NCI-H1092 (cell line): ENCODE measurements at regions not wholly inside any gene's neighbourhood (a gene's known extent, or its start where the extent isn't known, plus 50 kb on each side); places are given as distances from the start of the nearest gene placed in this dataset.
"Not testable (repeated sequence)": the region's sequence is repeated elsewhere in the genome, so short reads cannot be mapped to it uniquely, and the experiment has no call there.

Experiments
- DNase-seq: peaks from one replicate; lab custom pipeline; 2025; lab: John Stamatoyannopoulos, UW

- DNase-seq, result no peak
Measured at GRCh38 chr2:215794829-215795546, 218.4 kb downstream of the MREG start.

DNA sequence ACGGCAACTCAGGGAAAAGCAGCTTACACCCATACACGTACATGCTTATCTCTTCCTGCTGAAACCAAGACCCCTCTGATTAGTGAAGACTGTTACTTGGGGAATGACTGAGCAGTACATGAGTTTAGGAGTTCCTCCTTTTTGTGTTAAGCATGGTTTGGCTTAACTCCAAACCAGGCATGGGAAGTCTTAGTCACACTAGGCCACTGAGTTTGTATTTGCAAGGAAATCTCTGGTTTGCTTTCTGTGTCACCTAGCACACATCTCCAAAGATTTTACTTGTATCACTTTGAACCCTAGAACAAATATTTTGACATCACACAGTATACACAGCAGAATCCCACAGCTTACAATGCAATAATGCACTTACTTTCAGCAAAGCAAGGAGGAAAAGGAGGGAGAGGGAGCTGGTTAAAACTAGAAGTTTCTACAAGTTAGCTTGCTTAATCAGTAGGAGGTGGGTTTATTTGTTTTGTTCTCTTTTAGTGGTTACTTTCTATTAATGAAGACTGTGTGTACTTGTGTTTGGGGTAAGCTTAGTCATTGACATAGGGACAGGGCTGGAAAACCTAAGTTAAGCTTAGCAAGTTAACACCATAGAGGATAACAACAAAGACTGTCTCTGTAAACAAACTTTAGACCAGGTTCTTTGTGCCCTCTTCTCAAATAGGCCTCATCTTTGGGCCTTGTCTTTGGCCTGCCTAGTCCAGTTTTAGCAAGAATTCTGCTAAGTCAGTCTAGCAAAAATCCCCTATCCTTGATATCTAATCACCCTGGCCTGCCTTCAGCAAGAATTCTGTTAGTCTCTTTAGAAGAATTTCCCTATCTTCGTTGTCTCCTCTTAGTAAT is 219.4 kb downstream of the MREG start:
- DNase-seq, result no peak

DNA sequence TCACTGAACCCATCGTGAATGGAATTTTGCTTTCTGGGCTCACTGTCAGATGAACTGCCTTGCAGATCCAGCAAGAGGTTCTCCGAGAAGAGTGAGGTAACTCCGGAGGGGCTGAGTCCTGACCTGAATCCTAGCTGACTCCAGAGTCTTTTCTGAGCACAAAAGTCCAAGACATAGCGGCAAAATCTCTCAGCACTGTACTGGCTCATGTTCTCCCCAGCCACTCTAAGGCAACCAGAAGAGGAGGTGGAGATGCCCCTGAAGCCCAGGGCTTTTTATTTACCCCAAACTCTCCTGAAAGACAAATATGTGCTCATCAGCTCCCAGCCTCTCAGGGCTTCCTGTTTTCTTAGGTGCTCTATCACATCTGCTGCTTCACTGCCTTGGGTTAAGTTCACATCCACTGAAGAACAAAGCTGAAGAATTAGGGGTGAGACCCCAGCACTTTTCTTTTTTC is 221.8 kb downstream of the MREG start:
- no peak for DNase-seq

DNA sequence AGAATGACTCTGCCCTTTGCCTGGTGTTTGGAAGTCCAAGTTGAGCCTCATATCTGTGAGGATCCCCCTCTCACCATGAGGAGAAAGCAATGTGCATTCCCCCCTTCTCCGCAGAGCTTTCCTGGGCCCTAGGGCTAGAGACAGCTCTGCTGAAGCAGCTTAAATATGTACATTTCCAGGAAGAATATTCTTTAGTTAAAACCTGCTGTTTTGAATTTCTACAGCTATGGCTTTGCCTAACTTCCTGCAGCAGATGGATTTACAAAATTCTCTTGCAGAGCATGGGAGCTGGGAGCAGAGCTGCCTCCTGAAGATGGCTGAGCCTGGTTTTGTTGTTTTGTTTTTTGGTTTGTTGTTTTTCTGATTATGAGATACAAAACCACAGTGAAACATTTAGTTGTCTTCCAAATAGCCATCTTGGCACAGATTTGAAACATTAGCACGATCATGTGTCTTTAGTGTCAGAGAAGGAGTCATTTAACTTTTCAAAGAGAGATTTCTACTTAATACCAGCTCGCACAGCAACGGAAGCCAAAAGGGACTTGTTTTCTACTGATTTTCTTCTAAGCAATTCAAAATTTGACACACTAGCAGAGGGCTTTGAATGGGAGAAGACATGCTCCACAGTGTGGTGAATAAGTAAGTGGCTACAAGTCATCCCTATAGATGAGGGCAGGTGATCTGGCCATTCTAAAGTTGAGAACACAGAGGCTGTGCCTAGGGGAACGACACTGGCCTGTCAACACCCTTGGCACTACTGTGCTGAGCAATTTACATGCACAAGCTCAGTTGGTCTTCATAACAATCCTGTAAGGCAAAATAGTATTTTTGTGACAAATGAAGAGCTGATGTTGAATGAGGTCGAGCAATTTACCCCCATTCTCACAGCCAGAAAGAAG is 222.6 kb downstream of the MREG start:
- DNase-seq, result no peak

DNA sequence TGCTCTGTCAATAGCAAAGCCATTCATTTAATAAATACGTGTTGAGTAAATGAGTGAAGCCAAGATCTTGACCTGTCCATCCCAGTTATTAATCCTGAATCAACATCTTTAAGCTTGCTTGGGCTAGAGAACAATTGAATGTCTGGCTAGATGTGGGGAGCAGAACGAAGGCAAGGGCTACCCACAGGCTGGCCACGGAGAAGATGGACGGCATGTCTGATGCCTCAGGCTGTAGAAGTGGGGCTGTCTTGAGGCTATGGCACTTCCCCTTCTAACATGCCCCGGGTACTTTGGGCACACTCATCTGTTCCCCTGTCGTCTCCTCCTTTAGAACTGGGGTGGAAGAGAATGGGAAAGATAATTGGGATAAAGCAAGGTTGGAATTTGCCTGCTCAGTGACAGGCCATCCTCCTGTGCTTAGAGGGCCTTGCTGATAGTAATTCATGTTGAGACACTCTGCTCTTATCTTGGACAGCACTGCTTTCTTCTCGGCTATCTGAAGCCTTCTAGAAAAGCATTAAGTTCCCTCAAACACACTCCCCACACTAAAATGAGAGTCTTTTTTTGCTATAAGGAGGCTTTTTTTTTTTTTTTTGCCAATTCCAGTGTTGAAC is 225.7 kb downstream of the MREG start:
- DNase-seq, result no peak

DNA sequence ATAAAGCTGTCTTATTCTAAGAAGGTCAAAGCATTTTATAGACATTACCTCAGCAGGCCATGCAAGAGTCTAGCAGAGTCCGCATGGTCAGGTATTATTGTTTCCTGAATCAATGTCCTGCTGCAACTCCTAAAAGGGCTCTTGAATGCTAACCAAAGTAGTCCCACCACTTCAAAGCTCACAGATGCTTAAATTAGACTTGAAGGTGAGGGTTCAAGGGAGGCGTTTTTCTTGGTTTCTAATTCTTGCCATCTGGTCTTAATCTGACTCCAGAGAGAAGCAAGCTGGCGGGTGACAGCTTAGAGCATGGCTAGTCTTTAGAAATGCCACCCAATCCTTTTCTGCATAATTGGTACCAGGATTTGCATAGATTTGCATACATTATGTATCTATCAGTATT is 226.3 kb downstream of the MREG start:
- DNase-seq, result no peak

DNA sequence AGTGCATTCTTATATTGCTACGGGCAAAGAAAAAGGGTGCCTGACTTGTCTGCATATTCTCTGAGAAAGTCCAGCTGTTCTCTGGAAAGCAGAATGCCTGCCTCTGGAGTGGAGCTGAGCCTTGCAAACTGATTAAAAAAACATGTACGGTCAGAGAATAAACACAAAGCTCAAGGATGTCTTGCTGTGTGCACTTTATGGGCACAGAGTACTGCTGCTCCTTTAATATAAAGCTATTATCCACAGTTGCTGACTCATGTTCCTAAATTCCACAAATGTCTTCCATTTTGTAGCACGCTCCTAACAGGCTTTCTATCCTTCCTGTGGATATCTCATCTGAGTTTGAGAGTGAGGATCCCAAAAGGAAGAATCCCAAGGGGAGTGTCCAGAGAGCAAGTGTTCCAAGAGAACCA is 229.0 kb downstream of the MREG start:
- no peak for DNase-seq

DNA sequence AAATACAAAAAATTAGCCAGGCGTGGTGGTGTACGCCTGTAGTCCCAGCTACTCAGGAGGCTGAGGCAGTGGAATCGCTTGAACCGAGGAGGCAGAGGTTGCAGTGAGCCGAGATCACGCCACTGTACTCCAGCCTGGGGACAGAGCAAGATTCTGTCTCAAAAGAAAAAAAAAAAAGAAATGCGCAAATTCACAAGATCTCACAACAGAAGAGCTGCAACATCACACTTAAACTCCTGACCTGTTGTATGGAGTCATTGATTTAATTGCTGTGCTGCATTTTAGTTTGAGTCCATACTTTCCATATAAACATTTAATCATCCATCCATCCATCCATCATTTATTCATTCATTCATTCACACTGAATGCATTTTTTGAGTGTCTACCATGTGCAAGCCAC is 229.7 kb downstream of the MREG start:
- DNase-seq, result not testable (repeated sequence)

GRCh38 chr2:215782965-215783364 is 230.4 kb downstream of the MREG start:
- DNase-seq, result no peak

DNA sequence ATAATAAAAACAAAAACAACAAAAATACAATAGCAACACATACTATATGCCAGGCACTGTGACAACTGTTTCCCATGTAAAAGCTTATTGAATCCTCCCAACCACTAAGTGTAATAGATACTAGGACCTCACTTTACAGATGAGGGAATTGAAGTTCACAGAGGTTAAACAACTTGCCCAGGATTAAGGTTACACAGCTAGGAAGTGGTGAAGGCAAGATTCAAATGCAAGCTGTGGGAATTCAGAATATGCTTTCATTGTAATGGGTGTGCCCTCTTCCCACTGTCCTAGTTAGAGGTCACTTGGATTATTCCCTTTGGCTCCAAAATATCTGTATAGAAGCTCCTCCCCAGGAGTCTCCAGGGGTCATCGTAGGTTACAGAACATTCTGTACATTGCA is 231.1 kb downstream of the MREG start:
- DNase-seq, result no peak

- DNase-seq, result no peak
Measured at GRCh38 chr2:215780907-215781685, 232.3 kb downstream of the MREG start.

DNA sequence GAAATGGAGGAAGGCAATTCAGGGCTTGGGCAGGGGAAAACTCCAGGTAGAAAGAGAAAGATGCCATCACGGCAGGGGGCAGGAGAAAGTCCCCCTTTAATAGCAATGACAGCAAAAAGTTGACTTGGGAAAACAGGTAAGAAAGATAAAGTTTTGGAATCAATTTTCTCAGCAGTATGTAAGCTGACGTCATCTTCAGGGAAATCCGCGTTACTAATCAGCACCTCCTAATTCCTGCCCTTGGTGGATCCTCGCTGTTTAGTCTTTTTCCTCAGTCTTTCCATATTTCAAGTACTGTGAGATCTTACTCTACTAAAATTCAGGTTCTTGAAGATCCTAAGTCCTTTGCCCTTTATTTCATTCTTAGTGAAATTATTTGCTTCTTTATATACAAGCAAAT is 233.0 kb downstream of the MREG start:
- DNase-seq, result no peak

- no peak for DNase-seq
Measured at GRCh38 chr2:215779912-215780311, 233.4 kb downstream of the MREG start.

GRCh38 chr2:215777465-215778044 is 235.8 kb downstream of the MREG start:
- no peak for DNase-seq

DNA sequence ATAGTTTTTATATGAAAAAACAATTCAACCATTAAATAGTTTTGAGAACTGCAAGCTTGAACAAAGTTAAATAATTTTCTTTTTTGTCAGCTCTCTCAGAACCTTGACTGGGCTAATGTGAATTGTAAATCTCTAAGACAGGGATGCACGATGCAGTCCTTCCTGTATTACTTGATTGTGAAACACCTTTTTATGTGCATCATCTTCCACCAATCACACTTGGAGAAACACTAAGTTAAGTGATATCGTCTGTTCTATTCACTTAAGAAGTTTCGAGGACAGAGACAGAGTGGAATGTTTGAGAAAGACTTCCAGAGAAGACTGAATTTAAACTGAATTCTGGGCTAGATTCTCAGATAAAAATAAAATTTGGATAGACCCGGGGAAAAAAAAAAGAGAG is 238.2 kb downstream of the MREG start:
- no peak for DNase-seq

DNA sequence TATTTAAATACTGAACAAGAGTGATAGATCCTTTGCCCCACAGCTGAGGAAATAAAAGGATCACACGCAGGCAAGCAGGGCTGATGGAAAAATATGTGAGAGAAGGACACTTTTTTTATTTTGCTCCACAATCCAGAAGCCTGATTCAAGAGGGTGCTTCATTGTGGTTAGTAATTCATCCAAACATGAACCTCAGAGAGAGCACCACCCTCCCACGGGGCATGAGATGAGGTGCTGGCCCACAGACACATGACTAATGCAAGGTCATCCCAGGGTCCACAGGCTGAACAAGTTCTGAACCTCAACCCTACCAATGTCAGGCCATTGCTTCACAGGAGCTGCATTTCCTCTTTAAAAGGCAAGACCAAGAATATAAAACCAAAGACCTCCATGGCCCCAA is 239.6 kb downstream of the MREG start:
- DNase-seq, result no peak

GRCh38 chr2:215772634-215773563 is 240.5 kb downstream of the MREG start:
- DNase-seq, result no peak

GRCh38 chr2:215772003-215772402 is 241.3 kb downstream of the MREG start:
- DNase-seq, result no peak

GRCh38 chr2:215771241-215771640 is 242.1 kb downstream of the MREG start:
- no peak for DNase-seq

DNA sequence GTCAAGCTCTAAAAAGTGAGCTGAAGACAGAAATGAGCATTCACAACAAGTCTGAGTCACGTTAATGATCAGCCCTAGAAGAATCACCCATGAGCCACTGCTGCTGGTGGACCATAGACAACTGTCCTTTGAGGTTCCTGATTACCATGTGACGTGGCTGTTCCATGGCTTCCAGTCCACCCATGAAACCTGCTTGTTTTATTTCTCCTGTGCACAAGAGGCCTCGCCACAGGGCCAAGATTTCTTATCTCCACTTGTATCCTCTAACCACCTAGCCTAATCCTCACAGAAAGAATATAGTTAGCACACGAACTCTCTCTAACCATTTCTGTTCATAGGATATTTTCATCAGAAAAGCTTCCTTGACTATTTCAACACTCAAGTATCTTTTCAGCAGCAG is 242.7 kb downstream of the MREG start:
- DNase-seq, result no peak
